ENCODE measurements at regions not wholly inside any gene's neighbourhood (a gene's known extent, or its start where the extent isn't known, plus 50 kb on each side); places are given as distances from the start of the nearest gene placed in this dataset.
"Not testable (repeated sequence)": the region's sequence is repeated elsewhere in the genome, so short reads cannot be mapped to it uniquely, and the experiment has no call there.

GRCh38 chr18:40325988-40326387 lies 1629.0 kb upstream of the PIK3C3 start:
- peaks cover 0 to 5% of the 10 kb centered on the region in 2 donors for H3K36me3 Mint-ChIP-seq
- peaks cover 15 to 19% of the 10 kb centered on the region in 2 donors for H3K9me3 Mint-ChIP-seq
- DNase-seq (ENCODE audit: low spot score in 2 of 2) (no peak), ATAC-seq (no peak)
- H3K27ac Mint-ChIP-seq = no peak overlapping the region

- DNase-seq (ENCODE audit: low spot score in 2 of 2) = no peak
- Mint-ChIP-seq H3K36me3 (no peaks in the 10 kb centered on the region), H3K27ac (no peak overlapping the region), H3K9me3 (peaks cover 3 to 5% of the 10 kb centered on the region in 2 donors)
- ATAC-seq = no peak
These were observed 1640.8 kb upstream of the PIK3C3 start for GRCh38 chr18:40314199-40314598.

GRCh38 chr18:40313030-40313642 lies 1641.9 kb upstream of the PIK3C3 start:
- no peak for DNase-seq (ENCODE audit: low spot score in 2 of 2)
- ATAC-seq = no peak
- H3K36me3 Mint-ChIP-seq = no peaks in the 10 kb centered on the region

GRCh38 chr18:40307627-40308026 lies 1647.4 kb upstream of the PIK3C3 start:
- Mint-ChIP-seq H3K27ac (no peak overlapping the region), H3K36me3 (peaks cover 0 to 5% of the 10 kb centered on the region in 2 donors), H3K9me3 (peaks cover 7 to 11% of the 10 kb centered on the region in 2 donors)
- DNase-seq (ENCODE audit: low spot score in 2 of 2) (no peak), ATAC-seq (no peak)

More at GRCh38 chr18:40313030-40313642, 1641.9 kb upstream of the PIK3C3 start:
- no peak overlapping the region for H3K27ac Mint-ChIP-seq
- peaks cover 3 to 5% of the 10 kb centered on the region in 2 donors for H3K9me3 Mint-ChIP-seq

- Mint-ChIP-seq H3K27ac (no peak overlapping the region), H3K36me3 (no peaks in the 10 kb centered on the region), H3K9me3 (peaks cover 17 to 18% of the 10 kb centered on the region in 2 donors)
- DNase-seq (ENCODE audit: low spot score in 2 of 2) (no peak), ATAC-seq (no peak)
These were observed 1658.2 kb upstream of the PIK3C3 start for GRCh38 chr18:40296717-40297413.

GRCh38 chr18:40292985-40293710 lies 1661.9 kb upstream of the PIK3C3 start:
- Mint-ChIP-seq H3K9me3 (peaks cover 13 to 27% of the 10 kb centered on the region in 2 donors), H3K27ac (no peak overlapping the region), H3K36me3 (no peaks in the 10 kb centered on the region)
- no peak for DNase-seq (ENCODE audit: low spot score in 2 of 2)
- no peak for ATAC-seq

GRCh38 chr18:40283560-40283959 lies 1671.5 kb upstream of the PIK3C3 start:
- ATAC-seq = no peak
- Mint-ChIP-seq H3K36me3 (peaks cover 0 to 9% of the 10 kb centered on the region in 2 donors), H3K9me3 (peaks cover 23 to 25% of the 10 kb centered on the region in 2 donors), H3K27ac (no peak overlapping the region)
- DNase-seq (ENCODE audit: low spot score in 2 of 2) = no peak

- not testable (repeated sequence) for H3K36me3 Mint-ChIP-seq; DNase-seq (ENCODE audit: low spot score in 2 of 2); ATAC-seq; H3K27ac Mint-ChIP-seq
- H3K9me3 Mint-ChIP-seq = peaks cover 30 to 33% of the 10 kb centered on the region in 2 donors
These were observed 1673.7 kb upstream of the PIK3C3 start for GRCh38 chr18:40281356-40281755.

GRCh38 chr18:40274618-40275196 lies 1680.3 kb upstream of the PIK3C3 start:
- ATAC-seq (no peak), DNase-seq (ENCODE audit: low spot score in 2 of 2) (no peak)
- Mint-ChIP-seq H3K36me3 (no peaks in the 10 kb centered on the region), H3K9me3 (peaks cover 24 to 25% of the 10 kb centered on the region in 2 donors), H3K27ac (no peak overlapping the region)

GRCh38 chr18:40272630-40273231 lies 1682.3 kb upstream of the PIK3C3 start:
- Mint-ChIP-seq H3K9me3 (peaks cover 28% of the 10 kb centered on the region in 2 donors), H3K27ac (no peak overlapping the region), H3K36me3 (no peaks in the 10 kb centered on the region)
- DNase-seq (ENCODE audit: low spot score in 2 of 2) (no peak), ATAC-seq (no peak)

GRCh38 chr18:40259115-40259835 lies 1695.8 kb upstream of the PIK3C3 start:
- H3K9me3 Mint-ChIP-seq = peaks cover 10 to 20% of the 10 kb centered on the region in 2 donors
- peaks cover 0 to 4% of the 10 kb centered on the region in 2 donors for H3K36me3 Mint-ChIP-seq
- DNase-seq (ENCODE audit: low spot score in 2 of 2) = no peak
- H3K27ac Mint-ChIP-seq = no peak overlapping the region
- ATAC-seq = no peak

- Mint-ChIP-seq H3K36me3 (peaks cover 0 to 4% of the 10 kb centered on the region in 2 donors), H3K27ac (no peak overlapping the region)
These were observed 1696.7 kb upstream of the PIK3C3 start for GRCh38 chr18:40258311-40258710.

GRCh38 chr18:40250236-40250635 lies 1704.8 kb upstream of the PIK3C3 start:
- ATAC-seq (no peak), DNase-seq (ENCODE audit: low spot score in 2 of 2) (no peak)
- Mint-ChIP-seq H3K9me3 (peaks cover 6 to 24% of the 10 kb centered on the region in 2 donors), H3K27ac (no peak overlapping the region), H3K36me3 (no peaks in the 10 kb centered on the region)

More at GRCh38 chr18:40258311-40258710, 1696.7 kb upstream of the PIK3C3 start:
- no peak for ATAC-seq
- no peak for DNase-seq (ENCODE audit: low spot score in 2 of 2)
- H3K9me3 Mint-ChIP-seq = peaks cover 14 to 24% of the 10 kb centered on the region in 2 donors

- Mint-ChIP-seq H3K9me3 (peaks cover 11 to 23% of the 10 kb centered on the region in 2 donors), H3K27ac (no peak overlapping the region), H3K36me3 (no peaks in the 10 kb centered on the region)
- DNase-seq (ENCODE audit: low spot score in 2 of 2) (no peak), ATAC-seq (no peak)
These were observed 1705.5 kb upstream of the PIK3C3 start for GRCh38 chr18:40249390-40250080.

GRCh38 chr18:40245612-40246011 lies 1709.4 kb upstream of the PIK3C3 start:
- not testable (repeated sequence) for H3K36me3 Mint-ChIP-seq; ATAC-seq; DNase-seq (ENCODE audit: low spot score in 2 of 2); H3K27ac Mint-ChIP-seq
- H3K9me3 Mint-ChIP-seq = peaks cover 13 to 23% of the 10 kb centered on the region in 2 donors

Measured in activated naive CD4-positive, alpha-beta T cell treated with anti-CD3 and anti-CD28 coated beads, Interleukin-2, amount 50 U/mL, for 72 hours (primary cell).